IMR-90 (cell line): ENCODE measurements at regions not wholly inside any gene's neighbourhood (a gene's known extent, or its start where the extent isn't known, plus 50 kb on each side); places are given as distances from the start of the nearest gene placed in this dataset.

Experiments used
- ATAC-seq: fragments of 200-7000 bp; cut with Tn5 transposase; 2 replicates; pipeline ENCODE4 v1.9.1; 2020; ENCODE audit warnings: low read depth, mild to moderate bottlenecking, moderate library complexity
- BruUV-seq: library from RNA; stranded (reverse); fragments of 400-500 nt; replicated peaks from 2 replicates; lab custom pipeline; 2021; lab: Mats Ljungman, UMichigan
- CTCF ChIA-PET: fragments of 300-600 bp; formaldehyde crosslinking; extraction: SDS; loops from one replicate; lab custom pipeline; 2021; ENCODE audit warnings: antibody characterized with exemption; lab: Yijun Ruan, JAX
- POLR2A ChIA-PET: fragments of 300-600 bp; sonication (Branson Sonifier 250); formaldehyde crosslinking; loops from one replicate; lab custom pipeline; 2022; ENCODE audit warnings: antibody characterized with exemption; ENCODE audit not compliant: unreplicated experiment; lab: Charles Lee
- DNase-seq: peaks from one replicate; pipeline ENCODE4 v3.0.0; 2013
- H2AFZ ChIP-seq: replicated peaks from 2 replicates; pipeline ENCODE3; 2013; ENCODE audit warnings: low read length, mild to moderate bottlenecking; ENCODE audit not compliant: poor library complexity
- H2AK5ac ChIP-seq: 2 replicates; pipeline ENCODE4 v1.6.1; 2013; ENCODE audit warnings: low read depth, low read length, inconsistent platforms
- H2AK9ac ChIP-seq: replicated peaks from 2 replicates; pipeline ENCODE3; 2013; ENCODE audit warnings: mild to moderate bottlenecking, low read depth, low read length, moderate library complexity; ENCODE audit not compliant: poor library complexity
- H2BK120ac ChIP-seq: 2 replicates; pipeline ENCODE4 v1.6.1; 2013; ENCODE audit warnings: low read depth, low read length, inconsistent platforms
- H2BK15ac ChIP-seq: 3 replicates; pipeline ENCODE4 v1.6.1; 2013; ENCODE audit warnings: low read depth, low read length, inconsistent platforms
- H2BK20ac ChIP-seq: 2 replicates; pipeline ENCODE4 v1.6.1; 2013; ENCODE audit warnings: low read depth, mild to moderate bottlenecking, inconsistent platforms, low read length, moderate library complexity
- H2BK5ac ChIP-seq: 2 replicates; pipeline ENCODE4 v1.6.1; 2013; ENCODE audit warnings: mild to moderate bottlenecking, low read depth, low read length, inconsistent platforms; ENCODE audit not compliant: poor library complexity, severe bottlenecking
- H3K14ac ChIP-seq: replicated peaks from 2 replicates; pipeline ENCODE4 v1.6.1; 2013; ENCODE audit warnings: low read depth, low read length, inconsistent platforms
- H3K18ac ChIP-seq: 2 replicates; pipeline ENCODE4 v1.6.1; 2013; ENCODE audit warnings: low read depth, low read length, control low read depth
- H3K23ac ChIP-seq: 2 replicates; pipeline ENCODE4 v1.6.1; 2013; ENCODE audit warnings: low read depth, low read length, inconsistent platforms
- H3K27ac ChIP-seq: 2 replicates; pipeline ENCODE4 v1.5.1; 2013; ENCODE audit warnings: mild to moderate bottlenecking, control low read depth, low read length; ENCODE audit not compliant: insufficient read depth
- H3K27me3 ChIP-seq: 2 replicates; pipeline ENCODE4 v1.6.1; 2013; ENCODE audit warnings: low read length; ENCODE audit not compliant: control insufficient read depth, insufficient read depth
- H3K36me3 ChIP-seq: 2 replicates; pipeline ENCODE4 v1.6.1; 2013; ENCODE audit warnings: low read length, mixed read lengths; ENCODE audit not compliant: control insufficient read depth, insufficient read depth
- H3K4ac ChIP-seq: 2 replicates; pipeline ENCODE4 v1.6.1; 2013; ENCODE audit warnings: low read depth, low read length, inconsistent platforms
- H3K4me1 ChIP-seq: 2 replicates; pipeline ENCODE4 v1.6.1; 2013; ENCODE audit warnings: low read length, mixed read lengths; ENCODE audit not compliant: control insufficient read depth, insufficient read depth
- H3K4me2 ChIP-seq: 2 replicates; pipeline ENCODE4 v1.6.1; 2013; ENCODE audit warnings: low read depth, mild to moderate bottlenecking, control low read depth, low read length, moderate library complexity
- H3K4me3 ChIP-seq: 2 replicates; pipeline ENCODE4 v1.5.1; 2013; ENCODE audit warnings: low read depth, mild to moderate bottlenecking, control low read depth, low read length, moderate library complexity; ENCODE audit not compliant: insufficient read depth
- H3K56ac ChIP-seq: 2 replicates; pipeline ENCODE4 v1.6.1; 2013; ENCODE audit warnings: low read length, inconsistent platforms; ENCODE audit not compliant: insufficient read depth; ENCODE audit errors: extremely low read depth
- H3K79me1 ChIP-seq, 2 experiments: 2 replicates each; pipeline ENCODE4 v1.6.1; 2013; ENCODE audit warnings: low read length in 2 of 2, inconsistent platforms in 1 of 2, low read depth in 1 of 2
- H3K9ac ChIP-seq: 2 replicates; pipeline ENCODE4 v1.6.1; 2013; ENCODE audit warnings: low read depth, low read length, control low read depth
- H3K9me1 ChIP-seq: 2 replicates; pipeline ENCODE4 v1.6.1; 2013; ENCODE audit warnings: low read length, inconsistent platforms; ENCODE audit not compliant: insufficient read depth
- H3K9me3 ChIP-seq: 2 replicates; pipeline ENCODE4 v1.6.1; 2013; ENCODE audit warnings: low read length; ENCODE audit not compliant: control insufficient read depth, insufficient read depth
- H4K20me1 ChIP-seq: 2 replicates; pipeline ENCODE4 v1.6.1; 2013; ENCODE audit warnings: low read length, inconsistent platforms; ENCODE audit not compliant: insufficient read depth
- H4K5ac ChIP-seq: 2 replicates; pipeline ENCODE4 v1.6.1; 2013; ENCODE audit warnings: mild to moderate bottlenecking, low read depth, low read length, control low read depth
- H4K8ac ChIP-seq, 2 experiments: 2 replicates each; pipeline ENCODE4 v1.6.1; 2013; ENCODE audit warnings: low read depth in 2 of 2, low read length in 2 of 2, control low read depth in 1 of 2, inconsistent platforms in 1 of 2
- H4K91ac ChIP-seq: 2 replicates; pipeline ENCODE4 v1.6.1; 2013; ENCODE audit warnings: low read depth, low read length, inconsistent platforms; ENCODE audit not compliant: insufficient read depth
- BHLHE40 ChIP-seq: fragments of 150-350 bp; IDR thresholded peaks from 2 replicates; pipeline ENCODE4 v1.6.1; 2016; ENCODE audit warnings: mild to moderate bottlenecking, low read depth, low read length
- CHD1 ChIP-seq: IDR thresholded peaks from 2 replicates; pipeline ENCODE4 v1.6.1; 2012; ENCODE audit warnings: low read depth, low read length, improper control_type of control experiment
- FOS ChIP-seq: fragments of 150-350 bp; IDR thresholded peaks from 2 replicates; pipeline ENCODE4 v1.6.1; 2016; ENCODE audit warnings: low read depth, low read length
- MAFK ChIP-seq: IDR thresholded peaks from 2 replicates; pipeline ENCODE4 v1.6.1; 2012; ENCODE audit warnings: low read depth, low read length, improper control_type of control experiment
- MAZ ChIP-seq: IDR thresholded peaks from 2 replicates; pipeline ENCODE4 v1.6.1; 2012; ENCODE audit warnings: low read depth, mild to moderate bottlenecking, low read length, improper control_type of control experiment, moderate library complexity, borderline replicate concordance
- NFE2L2 ChIP-seq: fragments of 150-350 bp; IDR thresholded peaks from 2 replicates; pipeline ENCODE4 v1.6.1; 2016; ENCODE audit warnings: low read depth, mild to moderate bottlenecking, low read length
- RAD21 ChIP-seq: IDR thresholded peaks from 2 replicates; pipeline ENCODE4 v1.6.1; 2012; ENCODE audit warnings: low read length, improper control_type of control experiment
- SMC3 ChIP-seq: fragments of 150-350 bp; IDR thresholded peaks from 2 replicates; pipeline ENCODE4 v1.6.1; 2016; ENCODE audit warnings: low read depth, mild to moderate bottlenecking, antibody characterized with exemption, low read length, moderate library complexity
- WGBS, 2 experiments: methylation state at CpG; one replicate each; pipeline versions ENCODE4 v1.1.5 to v1.1.7; 2013; ENCODE audit warnings: missing lambda C conversion rate in 2 of 2; ENCODE audit not compliant: insufficient read length in 1 of 2; ENCODE audit errors: extremely low coverage in 2 of 2; 5-methylcytosine and 5-hydroxymethylcytosine counted together
- dilution Hi-C: fragments of 300-500 bp; cut with HindIII; formaldehyde crosslinking; loops from one replicate; pipeline ENCODE4 v1.14.3; 2018; ENCODE audit warnings: low sequenced_read_pairs; ENCODE audit not compliant: unreplicated experiment
- in situ Hi-C: fragments of 300-500 bp; cut with MboI; formaldehyde crosslinking; loops from 3 replicates; pipeline ENCODE4 v1.14.3; 2019; ENCODE audit warnings: low sequenced_read_pairs, inconsistent platforms, mixed read lengths
- intact Hi-C: fragments of 100-400 bp; cut with micrococcal nuclease; formaldehyde crosslinking; loops from 2 replicates; pipeline ENCODE4 v1.10.0; 2022
- TF ChIP-seq, protein P1 (sequence below): fragments of 150-350 bp; IDR thresholded peaks from 2 replicates; pipeline ENCODE4 v1.6.1; 2017; ENCODE audit warnings: mild to moderate bottlenecking, antibody characterized with exemption, low read length, low read depth
- TF ChIP-seq, protein P2 (sequence below): conservative IDR thresholded peaks from 2 replicates; pipeline ENCODE4 v1.5.1; 2012; ENCODE audit warnings: mild to moderate bottlenecking, low read depth, low read length, improper control_type of control experiment

DNA sequence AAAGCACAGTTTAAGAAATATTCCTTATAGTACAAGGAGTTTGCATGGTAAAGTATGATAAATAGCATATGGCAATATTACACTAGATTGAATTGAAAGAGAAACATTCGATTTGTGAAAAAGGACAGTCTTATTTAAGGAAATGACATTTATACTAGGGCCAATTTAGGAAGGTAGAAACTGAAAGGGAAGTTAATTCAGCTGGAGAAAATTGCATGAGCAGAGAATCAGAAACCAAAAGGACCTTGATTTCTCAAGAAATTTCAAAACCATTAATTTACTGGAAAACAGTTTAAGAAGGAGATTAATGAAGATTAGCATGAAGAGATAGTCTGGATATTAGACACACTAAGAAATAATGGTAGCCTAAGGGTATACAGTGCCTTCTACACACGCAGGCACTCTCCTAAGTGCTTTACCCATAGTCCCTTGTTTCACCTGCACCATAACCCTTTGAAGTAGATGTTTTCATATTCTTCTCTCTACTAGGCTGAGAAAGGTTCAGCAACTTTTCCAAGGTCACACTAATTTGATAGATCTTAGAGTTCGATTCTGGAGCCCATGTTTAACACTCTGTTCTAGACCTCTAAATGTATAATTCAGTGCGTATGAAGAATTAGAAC lies 259.1 kb upstream of the SLIT2 start:
- no peak overlapping the region for H2BK120ac ChIP-seq
- no peak overlapping the region for H2AFZ ChIP-seq
- H2BK20ac ChIP-seq = no peak overlapping the region
- H3K27me3 ChIP-seq = no peaks in the 10 kb centered on the region
- H3K56ac ChIP-seq = no peak overlapping the region
- H3K23ac ChIP-seq = no peak overlapping the region
- H3K4me3 ChIP-seq = no peak overlapping the region
- H4K20me1 ChIP-seq = no peaks in the 10 kb centered on the region
- H3K18ac ChIP-seq = no peak overlapping the region
- no peak overlapping the region for H3K27ac ChIP-seq
- in situ Hi-C loops = no loop called here
- no TSS peak for BruUV-seq
- CTCF ChIA-PET = no interaction called here
- dilution Hi-C loops = no loop called here
- no peaks in the 10 kb centered on the region for H3K9me1 ChIP-seq
- no peaks in the 10 kb centered on the region for H3K36me3 ChIP-seq
- no peak overlapping the region for H3K14ac ChIP-seq
- intact Hi-C loops = no loop called here
- no peak overlapping the region for H3K4me2 ChIP-seq
- DNase-seq = no peak
- H4K5ac ChIP-seq = no peak overlapping the region
- no peaks in the 10 kb centered on the region for H3K9me3 ChIP-seq
- H2BK5ac ChIP-seq = no peak overlapping the region
- WGBS, 2 experiments = no CpG with 5 or more reads among the region's 4 CpGs
- POLR2A ChIA-PET = no interaction called here
- no peak overlapping the region for H3K9ac ChIP-seq
- no peak for TF ChIP-seq FOS
- TF ChIP-seq RAD21 = no peak
- TF ChIP-seq BHLHE40 = no peak
- TF ChIP-seq MAFK = no peak
- TF ChIP-seq, protein P1, sequence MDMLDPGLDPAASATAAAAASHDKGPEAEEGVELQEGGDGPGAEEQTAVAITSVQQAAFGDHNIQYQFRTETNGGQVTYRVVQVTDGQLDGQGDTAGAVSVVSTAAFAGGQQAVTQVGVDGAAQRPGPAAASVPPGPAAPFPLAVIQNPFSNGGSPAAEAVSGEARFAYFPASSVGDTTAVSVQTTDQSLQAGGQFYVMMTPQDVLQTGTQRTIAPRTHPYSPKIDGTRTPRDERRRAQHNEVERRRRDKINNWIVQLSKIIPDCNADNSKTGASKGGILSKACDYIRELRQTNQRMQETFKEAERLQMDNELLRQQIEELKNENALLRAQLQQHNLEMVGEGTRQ = no peak
- no peak for TF ChIP-seq CHD1
- no peak for TF ChIP-seq NFE2L2
- no peak for TF ChIP-seq MAZ
- TF ChIP-seq, protein P2, sequence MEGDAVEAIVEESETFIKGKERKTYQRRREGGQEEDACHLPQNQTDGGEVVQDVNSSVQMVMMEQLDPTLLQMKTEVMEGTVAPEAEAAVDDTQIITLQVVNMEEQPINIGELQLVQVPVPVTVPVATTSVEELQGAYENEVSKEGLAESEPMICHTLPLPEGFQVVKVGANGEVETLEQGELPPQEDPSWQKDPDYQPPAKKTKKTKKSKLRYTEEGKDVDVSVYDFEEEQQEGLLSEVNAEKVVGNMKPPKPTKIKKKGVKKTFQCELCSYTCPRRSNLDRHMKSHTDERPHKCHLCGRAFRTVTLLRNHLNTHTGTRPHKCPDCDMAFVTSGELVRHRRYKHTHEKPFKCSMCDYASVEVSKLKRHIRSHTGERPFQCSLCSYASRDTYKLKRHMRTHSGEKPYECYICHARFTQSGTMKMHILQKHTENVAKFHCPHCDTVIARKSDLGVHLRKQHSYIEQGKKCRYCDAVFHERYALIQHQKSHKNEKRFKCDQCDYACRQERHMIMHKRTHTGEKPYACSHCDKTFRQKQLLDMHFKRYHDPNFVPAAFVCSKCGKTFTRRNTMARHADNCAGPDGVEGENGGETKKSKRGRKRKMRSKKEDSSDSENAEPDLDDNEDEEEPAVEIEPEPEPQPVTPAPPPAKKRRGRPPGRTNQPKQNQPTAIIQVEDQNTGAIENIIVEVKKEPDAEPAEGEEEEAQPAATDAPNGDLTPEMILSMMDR = no peak
- TF ChIP-seq SMC3 = no peak
- no peak overlapping the region for H2AK5ac ChIP-seq
- no peak overlapping the region for H4K91ac ChIP-seq
- H3K79me1 ChIP-seq = no peaks in the 10 kb centered on the region
- H2AK9ac ChIP-seq = no peak overlapping the region
- no peak for ATAC-seq
- no peak overlapping the region for H4K8ac ChIP-seq
- no peak overlapping the region for H2BK15ac ChIP-seq
- no peaks in the 10 kb centered on the region for H3K4me1 ChIP-seq
- no peak overlapping the region for H3K4ac ChIP-seq
